ENCODE measurements at regions not wholly inside any gene's neighbourhood (a gene's known extent, or its start where the extent isn't known, plus 50 kb on each side); places are given as distances from the start of the nearest gene placed in this dataset.

DNA sequence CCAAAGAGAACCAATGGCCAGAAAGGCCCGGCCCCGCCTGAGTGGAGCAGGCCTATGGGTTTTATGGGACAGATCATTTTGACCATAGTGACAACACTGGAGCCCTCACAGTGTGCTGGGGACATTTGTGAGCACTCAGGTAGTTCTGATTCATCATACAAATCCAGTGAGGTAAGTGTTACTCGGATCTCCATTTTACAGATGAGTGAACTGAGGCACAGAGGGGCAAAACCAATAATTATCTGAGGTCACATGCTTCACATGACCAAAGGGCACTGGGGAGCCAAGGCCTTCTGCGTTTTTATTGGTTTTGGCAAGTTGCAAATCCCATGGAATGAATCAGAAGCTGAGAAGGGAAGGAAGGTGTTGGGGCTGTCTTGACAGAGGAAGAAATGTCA, 111.5 kb upstream of the MGAT5 start:
- H3K4me3 Mint-ChIP-seq: no peak overlapping the region
- peaks cover 29% of the 10 kb centered on the region for H3K4me1 Mint-ChIP-seq
- POLR2A ChIA-PET: no interaction called here
- H3K27ac Mint-ChIP-seq: no peak overlapping the region
- H3K27me3 Mint-ChIP-seq: no peaks in the 10 kb centered on the region
- H3K9me3 Mint-ChIP-seq: no peaks in the 10 kb centered on the region
- ATAC-seq (ENCODE audit: low read depth) (no peak), DNase-seq (no peak)
- peaks cover 15% of the 10 kb centered on the region for H3K36me3 Mint-ChIP-seq

DNA sequence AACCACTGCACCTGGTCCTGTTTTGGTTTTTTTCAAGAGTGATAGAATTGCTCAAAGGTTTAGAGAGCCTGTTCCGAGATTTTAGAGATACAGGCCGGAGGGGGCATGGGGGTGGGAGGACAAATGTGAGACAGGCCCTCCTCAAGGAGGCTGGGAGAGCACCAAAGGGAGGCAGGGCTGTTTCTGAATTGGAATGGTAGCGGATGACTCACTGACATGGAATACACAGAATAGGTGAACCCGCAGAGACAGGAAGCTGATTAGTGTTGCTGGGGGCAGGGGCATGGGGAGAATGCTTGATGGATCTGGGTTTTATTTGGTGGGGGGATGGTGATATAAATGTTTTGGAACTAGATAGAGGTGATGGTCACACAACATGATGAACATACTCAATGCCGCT, 111.0 kb upstream of the MGAT5 start:
- ATAC-seq (ENCODE audit: low read depth) (no peak), DNase-seq (no peak)
- POLR2A ChIA-PET: no interaction called here
- no peaks in the 10 kb centered on the region for H3K9me3 Mint-ChIP-seq
- peaks cover 17% of the 10 kb centered on the region for H3K36me3 Mint-ChIP-seq
- H3K27me3 Mint-ChIP-seq: no peaks in the 10 kb centered on the region
- no peak overlapping the region for H3K27ac Mint-ChIP-seq
- H3K4me3 Mint-ChIP-seq: no peak overlapping the region
- H3K4me1 Mint-ChIP-seq: peaks cover 27% of the 10 kb centered on the region

DNA sequence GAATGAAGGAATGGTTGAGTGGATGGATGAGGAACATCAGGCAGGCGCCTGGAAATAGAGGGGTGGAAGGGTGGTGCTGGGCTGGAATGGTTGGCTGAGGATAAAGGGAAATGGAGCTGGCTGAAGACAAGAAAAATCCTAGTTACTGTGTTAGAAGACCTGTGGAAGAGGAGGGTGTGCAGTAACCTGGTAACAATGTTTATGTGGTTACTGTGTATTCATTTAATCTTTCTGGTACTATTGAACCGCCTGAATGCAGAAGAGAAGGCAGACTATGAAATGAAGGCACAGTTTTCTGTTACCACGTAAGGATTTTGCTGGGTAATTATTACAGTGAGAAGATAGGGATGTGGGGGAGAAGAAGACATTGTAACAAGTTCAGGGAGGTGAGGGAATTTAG, 110.3 kb upstream of the MGAT5 start:
- DNase-seq: no peak
- H3K27me3 Mint-ChIP-seq: no peaks in the 10 kb centered on the region
- no peaks in the 10 kb centered on the region for H3K9me3 Mint-ChIP-seq
- no peak overlapping the region for H3K4me3 Mint-ChIP-seq
- H3K4me1 Mint-ChIP-seq: peaks cover 23% of the 10 kb centered on the region
- H3K36me3 Mint-ChIP-seq: peaks cover 16% of the 10 kb centered on the region
- ATAC-seq (ENCODE audit: low read depth): no peak
- H3K27ac Mint-ChIP-seq: no peak overlapping the region
- POLR2A ChIA-PET: no interaction called here

DNA sequence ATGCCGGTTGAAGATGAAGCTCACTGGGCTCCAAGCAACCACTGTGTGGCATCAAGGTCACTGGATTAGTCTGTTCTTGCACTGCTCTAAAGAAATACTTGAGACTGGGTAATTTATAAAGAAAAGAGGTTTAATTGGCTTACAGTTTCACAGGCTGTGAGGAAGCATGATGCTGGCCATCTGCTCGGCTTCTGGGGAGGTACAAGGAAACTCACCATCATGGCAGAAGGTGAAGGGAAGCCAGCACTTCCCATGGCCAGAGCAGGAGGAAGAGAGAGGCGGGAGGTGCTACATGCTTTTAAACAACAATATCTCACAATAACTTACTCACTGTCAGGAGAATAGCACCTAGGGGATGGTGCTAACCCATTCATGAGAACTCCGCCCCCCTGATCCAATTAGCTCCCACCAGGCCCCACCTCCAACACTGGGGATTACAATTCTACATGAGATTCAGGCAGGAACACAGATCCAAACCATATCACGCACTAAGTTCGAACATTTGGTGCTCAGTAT, 109.7 kb upstream of the MGAT5 start:
- H3K27ac Mint-ChIP-seq: no peak overlapping the region
- ATAC-seq (ENCODE audit: low read depth) (no peak), DNase-seq (no peak)
- peaks cover 23% of the 10 kb centered on the region for H3K4me1 Mint-ChIP-seq
- H3K36me3 Mint-ChIP-seq: peaks cover 11% of the 10 kb centered on the region
- no peaks in the 10 kb centered on the region for H3K27me3 Mint-ChIP-seq
- POLR2A ChIA-PET: no interaction called here
- no peak overlapping the region for H3K4me3 Mint-ChIP-seq
- H3K9me3 Mint-ChIP-seq: no peaks in the 10 kb centered on the region

DNA sequence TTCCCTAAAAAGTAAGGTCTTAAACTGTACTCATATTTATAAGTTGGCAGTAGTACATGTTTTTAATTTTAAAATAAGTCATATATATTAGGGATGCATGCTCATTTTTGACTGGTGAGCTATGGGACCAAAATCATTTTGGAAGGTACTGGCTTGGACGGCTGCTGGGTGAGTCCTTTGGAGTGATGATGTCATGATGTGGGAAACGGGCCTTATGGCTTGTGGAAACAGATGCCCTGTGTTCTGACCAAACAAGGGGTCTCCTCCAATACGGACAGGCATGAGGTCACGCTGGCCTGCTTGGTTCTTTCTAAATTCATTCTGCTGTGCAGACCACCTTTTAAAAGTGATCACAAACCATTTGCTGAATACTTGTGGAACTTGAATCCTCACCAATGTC, 109.2 kb upstream of the MGAT5 start:
- ATAC-seq (ENCODE audit: low read depth): no peak
- Mint-ChIP-seq H3K4me1 (peaks cover 24% of the 10 kb centered on the region), H3K27me3 (no peaks in the 10 kb centered on the region), H3K9me3 (no peaks in the 10 kb centered on the region), H3K36me3 (peaks cover 11% of the 10 kb centered on the region), H3K4me3 (no peak overlapping the region), H3K27ac (no peak overlapping the region)
- POLR2A ChIA-PET: no interaction called here
- no peak for DNase-seq

DNA sequence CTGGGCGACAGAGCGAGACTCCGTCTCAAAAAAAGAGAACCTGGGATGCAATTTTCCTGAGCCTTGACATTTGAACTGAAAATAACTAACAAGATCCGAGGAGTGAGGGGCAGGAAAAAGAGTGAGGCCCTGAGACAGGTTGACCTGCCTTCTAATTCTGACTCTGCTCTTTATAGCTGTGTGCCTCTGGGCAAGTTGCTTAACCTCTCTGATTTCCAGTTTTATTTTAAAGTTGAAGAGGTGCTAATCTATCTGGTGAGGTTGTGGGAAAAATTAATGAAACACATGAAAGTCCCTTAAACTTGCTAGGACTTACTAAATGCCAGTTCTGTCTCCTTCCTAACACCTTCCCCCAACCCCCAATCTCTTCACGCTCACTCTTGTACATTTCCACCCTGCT, 108.4 kb upstream of the MGAT5 start:
- Mint-ChIP-seq H3K36me3 (peaks cover 11% of the 10 kb centered on the region), H3K4me3 (no peak overlapping the region), H3K27me3 (no peaks in the 10 kb centered on the region), H3K9me3 (no peaks in the 10 kb centered on the region), H3K27ac (no peak overlapping the region), H3K4me1 (peaks cover 25% of the 10 kb centered on the region)
- POLR2A ChIA-PET: no interaction called here
- ATAC-seq (ENCODE audit: low read depth) (no peak), DNase-seq (no peak)

DNA sequence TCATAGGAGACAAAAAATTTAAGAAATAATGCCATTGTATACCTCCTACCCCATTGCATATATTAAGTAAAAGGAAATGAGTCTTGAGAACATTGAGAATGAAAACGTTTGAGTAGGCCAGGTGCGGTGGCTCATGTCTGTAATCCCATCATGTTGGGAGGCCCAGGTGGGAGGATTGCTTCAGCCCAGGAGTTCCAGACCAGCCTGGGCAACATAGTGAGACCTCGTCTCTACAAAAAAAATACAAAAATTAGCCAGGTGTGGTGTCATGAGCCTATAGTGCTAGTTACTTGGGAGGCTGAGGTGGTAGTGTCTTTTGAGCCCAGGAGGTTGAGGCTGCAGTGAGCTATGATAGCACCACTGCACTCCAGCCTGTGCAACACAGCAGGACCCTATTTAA, 107.7 kb upstream of the MGAT5 start:
- POLR2A ChIA-PET: no interaction called here
- no peaks in the 10 kb centered on the region for H3K9me3 Mint-ChIP-seq
- ATAC-seq (ENCODE audit: low read depth) (no peak), DNase-seq (no peak)
- H3K4me3 Mint-ChIP-seq: no peak overlapping the region
- H3K4me1 Mint-ChIP-seq: peaks cover 22% of the 10 kb centered on the region
- no peaks in the 10 kb centered on the region for H3K27me3 Mint-ChIP-seq
- H3K36me3 Mint-ChIP-seq: peaks cover 11% of the 10 kb centered on the region
- H3K27ac Mint-ChIP-seq: no peak overlapping the region

DNA sequence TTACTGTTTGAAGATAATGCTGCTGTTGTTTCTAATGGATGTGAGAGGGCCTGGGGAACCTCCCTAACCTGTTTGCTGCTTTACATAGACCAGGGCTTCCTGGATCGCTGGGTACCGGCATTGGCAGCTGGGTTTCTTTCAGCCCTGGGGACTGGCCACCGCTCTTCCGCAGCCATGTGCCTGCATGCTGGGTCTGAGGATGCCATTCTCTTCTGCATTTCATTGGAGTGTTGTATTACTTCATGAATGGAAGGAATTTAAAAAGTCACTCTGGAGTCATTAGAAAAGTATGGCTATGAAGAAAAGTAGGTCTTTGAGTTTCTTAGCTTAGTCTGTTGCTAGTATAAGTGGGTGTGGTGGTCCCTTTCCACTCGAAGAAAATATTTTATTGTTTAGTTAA, 107.3 kb upstream of the MGAT5 start:
- H3K9me3 Mint-ChIP-seq: no peaks in the 10 kb centered on the region
- POLR2A ChIA-PET: no interaction called here
- H3K4me3 Mint-ChIP-seq: no peak overlapping the region
- H3K27me3 Mint-ChIP-seq: no peaks in the 10 kb centered on the region
- ATAC-seq (ENCODE audit: low read depth) (no peak), DNase-seq (no peak)
- H3K4me1 Mint-ChIP-seq: peaks cover 20% of the 10 kb centered on the region
- H3K36me3 Mint-ChIP-seq: peaks cover 13% of the 10 kb centered on the region
- H3K27ac Mint-ChIP-seq: no peak overlapping the region

DNA sequence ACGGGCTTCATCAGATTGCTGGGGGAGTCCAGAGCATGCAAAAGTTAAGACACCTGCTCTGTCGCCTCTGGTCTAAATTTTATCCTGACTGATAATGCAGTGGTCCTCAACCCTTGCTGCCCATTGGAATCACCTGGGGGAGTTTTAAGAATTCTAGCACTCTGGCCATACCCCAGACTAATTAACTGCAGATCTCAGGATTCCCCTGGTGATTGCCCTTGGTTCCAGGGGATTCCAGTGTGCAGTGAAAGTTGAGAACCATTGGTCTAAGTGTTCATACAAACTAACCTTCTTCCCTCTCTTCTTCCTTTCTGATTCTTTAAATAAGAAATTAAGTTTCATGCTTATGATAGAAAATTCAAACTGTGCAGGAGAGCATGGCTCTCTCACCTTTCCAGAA, 105.7 kb upstream of the MGAT5 start:
- POLR2A ChIA-PET: no interaction called here
- Mint-ChIP-seq H3K4me1 (peaks cover 9% of the 10 kb centered on the region), H3K36me3 (peaks cover 18% of the 10 kb centered on the region), H3K27ac (no peak overlapping the region), H3K9me3 (no peaks in the 10 kb centered on the region), H3K4me3 (no peak overlapping the region), H3K27me3 (no peaks in the 10 kb centered on the region)
- DNase-seq (no peak), ATAC-seq (ENCODE audit: low read depth) (no peak)

DNA sequence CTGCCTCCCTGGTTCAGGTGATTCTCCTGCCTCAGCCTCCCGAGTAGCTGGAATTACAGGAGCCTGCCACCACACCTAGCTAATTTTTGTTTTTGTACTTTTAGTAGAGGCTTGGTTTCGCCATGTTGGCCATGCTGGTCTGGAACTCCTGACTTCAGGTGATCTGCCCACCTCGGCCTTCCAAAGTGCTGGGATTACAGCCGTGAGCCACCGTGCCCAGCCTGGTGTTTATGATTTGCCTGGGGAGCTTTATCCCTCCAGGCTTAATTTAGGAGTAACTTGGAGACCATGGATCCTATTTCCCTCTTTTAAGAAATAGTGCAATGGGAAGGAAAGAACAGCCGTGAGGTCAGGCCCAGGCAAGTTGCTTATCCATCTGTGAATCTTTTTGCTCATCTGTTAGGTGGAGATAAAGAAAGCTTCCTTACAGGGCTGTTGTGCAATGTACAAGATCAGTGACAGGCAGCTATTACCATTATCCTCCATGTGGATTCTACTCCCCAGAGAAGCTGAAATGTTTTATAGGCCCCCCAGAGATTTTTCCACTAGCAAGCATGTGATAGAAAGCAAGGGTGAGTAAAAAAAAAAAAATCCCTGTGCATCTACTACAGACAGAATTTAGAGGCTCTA, 104.9 kb upstream of the MGAT5 start:
- POLR2A ChIA-PET: no interaction called here
- H3K27ac Mint-ChIP-seq: no peak overlapping the region
- no peak overlapping the region for H3K4me3 Mint-ChIP-seq
- peaks cover 4% of the 10 kb centered on the region for H3K4me1 Mint-ChIP-seq
- no peak for DNase-seq
- no peaks in the 10 kb centered on the region for H3K27me3 Mint-ChIP-seq
- ATAC-seq (ENCODE audit: low read depth): no peak
- peaks cover 14% of the 10 kb centered on the region for H3K36me3 Mint-ChIP-seq
- no peaks in the 10 kb centered on the region for H3K9me3 Mint-ChIP-seq

DNA sequence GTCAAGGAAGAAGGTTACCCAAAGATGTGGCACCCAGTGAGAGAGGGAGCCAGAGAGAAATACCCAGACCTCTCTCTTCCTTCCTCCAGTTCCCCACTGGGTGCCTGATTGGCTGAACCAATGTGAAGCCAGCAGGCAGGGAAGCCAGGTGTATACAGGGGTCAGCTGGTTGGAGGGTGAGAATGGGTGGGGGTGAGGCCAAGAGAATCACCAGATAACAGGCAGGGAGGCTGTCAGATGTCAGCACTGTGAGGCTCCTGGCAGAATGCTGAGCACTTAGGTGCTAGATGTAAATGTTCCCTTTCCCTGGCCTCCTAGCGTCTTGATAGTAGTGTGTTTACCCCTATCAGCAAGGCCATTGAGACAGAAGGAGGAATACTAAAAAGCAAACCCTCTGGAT, 104.0 kb upstream of the MGAT5 start:
- POLR2A ChIA-PET: no interaction called here
- Mint-ChIP-seq H3K4me3 (no peak overlapping the region), H3K4me1 (peaks cover 4% of the 10 kb centered on the region)

DNA sequence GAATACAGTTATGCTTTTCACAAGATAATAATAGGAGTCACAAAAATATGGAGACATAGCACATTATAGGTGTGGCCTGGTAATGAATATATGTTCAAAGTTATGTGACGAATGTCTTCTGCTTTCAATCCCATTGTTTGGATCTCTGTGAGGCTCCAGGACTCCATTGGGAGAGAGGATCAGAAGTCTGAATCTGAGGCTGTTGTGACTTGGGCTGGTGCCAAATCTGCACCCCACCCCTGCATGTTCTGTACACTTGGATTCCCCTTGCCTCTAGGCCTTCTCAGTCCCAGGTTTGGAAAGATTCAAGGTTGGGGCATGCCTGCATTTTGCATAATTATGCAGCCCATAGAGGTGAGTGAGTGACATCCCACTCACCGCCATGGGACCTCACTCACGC, 103.1 kb upstream of the MGAT5 start:
- Mint-ChIP-seq H3K27ac (no peak overlapping the region), H3K4me3 (no peak overlapping the region), H3K27me3 (no peaks in the 10 kb centered on the region), H3K4me1 (peaks cover 6% of the 10 kb centered on the region), H3K36me3 (peaks cover 14% of the 10 kb centered on the region), H3K9me3 (no peaks in the 10 kb centered on the region)
- DNase-seq (no peak), ATAC-seq (ENCODE audit: low read depth) (no peak)
- POLR2A ChIA-PET: no interaction called here

More for the DNA sequence above, 104.0 kb upstream of the MGAT5 start:
- Mint-ChIP-seq H3K36me3 (peaks cover 12% of the 10 kb centered on the region), H3K27ac (no peak overlapping the region), H3K27me3 (no peaks in the 10 kb centered on the region), H3K9me3 (no peaks in the 10 kb centered on the region)
- DNase-seq: no peak
- no peak for ATAC-seq (ENCODE audit: low read depth)

DNA sequence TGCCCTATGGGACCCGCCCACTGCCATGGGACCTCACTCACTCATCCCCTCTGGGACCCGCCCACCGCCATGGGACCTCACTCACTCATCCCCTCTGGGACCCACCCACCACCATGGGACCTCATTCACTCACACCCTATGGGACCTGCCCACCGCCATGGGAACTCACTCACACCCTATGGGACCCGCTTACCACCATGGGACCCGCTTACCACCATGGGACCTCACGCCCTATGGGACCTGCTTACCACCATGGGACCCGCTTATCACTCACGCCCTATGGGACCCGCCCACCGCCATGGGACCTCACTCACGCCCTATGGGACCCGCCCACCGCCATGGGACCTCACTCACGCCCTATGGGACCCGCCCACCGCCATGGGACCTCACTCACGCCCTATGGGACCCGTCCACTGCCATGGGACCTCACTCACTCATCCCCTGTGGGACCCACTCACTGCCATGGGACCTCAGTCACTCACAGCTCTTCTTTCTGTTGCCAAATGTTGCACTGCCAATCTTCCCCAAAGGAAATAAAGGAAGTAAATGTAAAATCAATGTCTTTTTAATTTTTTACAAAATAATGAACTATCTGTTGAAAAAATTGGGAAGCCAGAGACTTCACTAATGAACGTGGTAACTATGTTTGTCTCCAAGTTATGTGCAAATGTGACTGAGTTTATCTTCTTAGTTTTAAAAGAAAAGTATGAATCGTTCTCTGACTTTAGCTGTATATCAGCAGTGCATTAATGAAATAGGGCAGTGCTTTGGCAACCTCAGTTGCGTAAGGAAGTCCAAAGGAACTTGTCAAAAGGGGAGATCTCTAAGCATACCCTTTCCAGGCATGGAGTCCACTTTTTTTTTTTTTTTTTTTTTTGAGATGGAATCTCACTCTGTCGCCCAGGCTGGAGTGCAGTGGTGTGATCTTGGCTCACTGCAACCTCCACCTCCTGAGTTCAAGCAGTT, 101.5 kb upstream of the MGAT5 start:
- POLR2A ChIA-PET: no interaction called here
- ATAC-seq (ENCODE audit: low read depth) (no peak), DNase-seq (no peak)
- Mint-ChIP-seq H3K9me3 (no peaks in the 10 kb centered on the region), H3K4me1 (peaks cover 6% of the 10 kb centered on the region), H3K27me3 (no peaks in the 10 kb centered on the region), H3K27ac (no peak overlapping the region), H3K36me3 (peaks cover 17% of the 10 kb centered on the region), H3K4me3 (no peak overlapping the region)

DNA sequence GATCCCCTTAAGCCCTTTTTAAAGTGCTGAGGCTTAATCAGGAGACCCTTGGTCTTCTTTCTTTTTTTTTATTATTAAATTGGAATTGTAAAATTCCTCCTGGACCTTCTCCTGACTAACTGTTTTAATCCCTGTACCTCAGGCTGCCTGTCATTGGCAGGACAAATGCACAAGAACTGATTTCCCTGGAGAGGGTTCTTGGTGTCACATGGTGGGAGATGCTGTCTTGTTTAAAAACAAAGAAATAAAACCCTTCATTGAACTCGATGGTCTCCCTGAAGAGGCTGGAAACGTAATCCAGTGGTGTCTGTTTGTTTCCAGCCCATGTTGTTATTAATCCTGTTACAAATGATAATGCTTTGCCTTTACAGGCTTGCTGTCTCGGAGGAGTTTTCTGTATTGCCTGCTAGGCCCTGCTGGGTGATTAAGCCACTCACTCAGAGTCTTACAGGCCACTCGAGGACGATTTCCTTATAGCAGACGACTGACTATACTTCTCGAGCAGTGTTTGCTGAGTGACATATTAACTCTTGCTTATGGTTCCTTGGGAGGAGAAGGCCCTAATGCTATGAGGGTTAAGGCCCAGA, 100.5 kb upstream of the MGAT5 start:
- POLR2A ChIA-PET: no interaction called here
- Mint-ChIP-seq H3K27me3 (no peaks in the 10 kb centered on the region), H3K27ac (no peak overlapping the region), H3K4me3 (no peak overlapping the region), H3K9me3 (no peaks in the 10 kb centered on the region), H3K36me3 (peaks cover 15% of the 10 kb centered on the region), H3K4me1 (peaks cover 6% of the 10 kb centered on the region)
- DNase-seq: no peak
- ATAC-seq (ENCODE audit: low read depth): no peak
